Adrenal gland (tissue), 9 donors: ENCODE measurements at regions not wholly inside any gene's neighbourhood (a gene's known extent, or its start where the extent isn't known, plus 50 kb on each side); places are given as distances from the start of the nearest gene placed in this dataset.
"Not testable (repeated sequence)": the region's sequence is repeated elsewhere in the genome, so short reads cannot be mapped to it uniquely, and the experiment has no call there.

Source experiments
- DNase-seq, 7 donors: peaks; one replicate each; pipeline ENCODE4 v3.0.0-alpha.2; 2019 to 2020
- H3K27ac ChIP-seq, 5 donors: fragments of 200-600 bp; sonication (generic) in 4 of 5; 1 replicate in 3 of 5; 2 replicates in 2 of 5; pipeline versions ENCODE4 v1.5.1 to v1.8.0; 2016 to 2020; ENCODE audit warnings: mild to moderate bottlenecking in 1 of 5
- H3K27me3 ChIP-seq: fragments of 200-600 bp; 2 replicates; pipeline ENCODE4 v1.8.0; 2021
- H3K36me3 ChIP-seq, 2 donors: fragments of 200-600 bp; replicated peaks in 1 of 2; 1 replicate in 1 of 2; 2 replicates in 1 of 2; pipeline versions ENCODE4 v1.5.1 to v1.8.0; 2018 to 2022
- H3K4me1 ChIP-seq, 2 donors: fragments of 200-600 bp; replicated peaks in 1 of 2; 1 replicate in 1 of 2; 2 replicates in 1 of 2; pipeline versions ENCODE4 v1.5.1 to v1.8.0; 2018 to 2021
- H3K4me3 ChIP-seq, 4 donors: fragments of 200-600 bp; sonication (generic) in 3 of 4; one replicate each; pipeline ENCODE4 v1.5.1; 2016 to 2018
- H3K9me3 ChIP-seq, 3 donors: fragments of 200-600 bp; sonication (generic) in 1 of 3; replicated peaks in 1 of 3; 1 replicate in 2 of 3; 2 replicates in 1 of 3; pipeline versions ENCODE4 v1.5.1 to v1.8.0; 2016 to 2021
- CTCF ChIP-seq, 6 experiments: fragments of 450-650 bp in 4 of 6; fragments of 200-600 bp in 2 of 6; sonication (generic) in 1 of 6; IDR thresholded peaks; 1 replicate in 5 of 6; 2 replicates in 1 of 6; pipeline versions ENCODE4 v1.5.1 to v1.8.0; 2016 to 2021; ENCODE audit warnings: antibody characterized with exemption in 6 of 6, mild to moderate bottlenecking in 2 of 6, moderate library complexity in 1 of 6
- POLR2A ChIP-seq, 2 donors: fragments of 450-650 bp; IDR thresholded peaks; one replicate each; pipeline ENCODE4 v1.6.1; 2017; ENCODE audit warnings: antibody characterized with exemption in 2 of 2, mild to moderate bottlenecking in 2 of 2, moderate library complexity in 1 of 2
- WGBS, 4 donors: extraction: QIAGEN DNeasy Blood & Tissue Kit in 2 of 4; methylation state at CpG; one replicate each; pipeline versions ENCODE4 v1.1.5 to v1.1.7; 2013 to 2017; 5-methylcytosine and 5-hydroxymethylcytosine counted together
- intact Hi-C, 2 donors: fragments of 100-400 bp; cut with DNase I; formaldehyde crosslinking; loops; one replicate each; pipeline versions ENCODE4 v1.14.1 to v1.15.0; 2022 to 2023
- donor health status: healthy with polysubstance abuse.
- donor health status: Bipolar disorder and iron deficiency.
- donor health status: DM: yes; HTN: yes; CAD: no.
- donor health status: DM: no; HTN: no; CAD: no.
- donor health status: DM: no; HTN: no; CAD: no.

GRCh38 chr22:19597399-19597735, 73.2 kb upstream of the CLDN5 start:
- no peak overlapping the region for H3K4me3 ChIP-seq
- no peaks in the 10 kb centered on the region for H3K27me3 ChIP-seq
- 68 to 80% (median 76%) methylated on average over 7 of the region's 7 CpGs for WGBS, 4 donors
- DNase-seq: no peak
- no peaks in the 10 kb centered on the region for H3K9me3 ChIP-seq
- H3K36me3 ChIP-seq: no peaks in the 10 kb centered on the region
- no peak overlapping the region for H3K27ac ChIP-seq
- intact Hi-C loops: no loop called here
- no peak for TF ChIP-seq CTCF (IDR thresholded peaks at IDR 0.05)
- H3K4me1 ChIP-seq: no peaks in the 10 kb centered on the region

GRCh38 chr22:19598054-19598855, 74.0 kb upstream of the CLDN5 start:
- TF ChIP-seq CTCF (IDR thresholded peaks at IDR 0.05) (no peak), POLR2A (IDR thresholded peaks at IDR 0.05) (no peak)
- H3K27me3 ChIP-seq: no peaks in the 10 kb centered on the region
- whole genome bisulfite sequencing, 4 donors: 38 to 61% (median 49%) methylated on average over 3 to 10 of the region's 10 CpGs
- H3K36me3 ChIP-seq: no peaks in the 10 kb centered on the region
- H3K9me3 ChIP-seq: no peaks in the 10 kb centered on the region
- DNase-seq: no peak
- intact Hi-C loops: no loop called here
- no peaks in the 10 kb centered on the region for H3K4me1 ChIP-seq
- no peak overlapping the region for H3K27ac ChIP-seq
- H3K4me3 ChIP-seq: no peak overlapping the region

- no peak overlapping the region for H3K27ac ChIP-seq
- DNase-seq: no peak
- TF ChIP-seq POLR2A (IDR thresholded peaks at IDR 0.05): no peak
- no peak for TF ChIP-seq CTCF (IDR thresholded peaks at IDR 0.05)
- 85 to 92% (median 88%) methylated on average over 5 of the region's 5 CpGs for WGBS, 4 donors
- H3K4me1 ChIP-seq: no peaks in the 10 kb centered on the region
- H3K36me3 ChIP-seq: no peaks in the 10 kb centered on the region
- H3K4me3 ChIP-seq: no peak overlapping the region
- H3K27me3 ChIP-seq: no peaks in the 10 kb centered on the region
- no peaks in the 10 kb centered on the region for H3K9me3 ChIP-seq
- intact Hi-C loops: no loop called here
These were observed 74.8 kb upstream of the CLDN5 start for GRCh38 chr22:19599004-19599403.

GRCh38 chr22:19599626-19600243, 75.5 kb upstream of the CLDN5 start:
- WGBS, 4 donors: 69 to 80% (median 76%) methylated on average over 6 to 12 of the region's 12 CpGs
- Histone ChIP-seq H3K4me1 (no peaks in the 10 kb centered on the region), H3K36me3 (no peaks in the 10 kb centered on the region), H3K27me3 (no peaks in the 10 kb centered on the region), H3K27ac (no peak overlapping the region), H3K4me3 (no peak overlapping the region), H3K9me3 (no peaks in the 10 kb centered on the region)
- intact Hi-C loops: no loop called here
- no peak for DNase-seq
- TF ChIP-seq CTCF (IDR thresholded peaks at IDR 0.05): no peak
- no peak for TF ChIP-seq POLR2A (IDR thresholded peaks at IDR 0.05)

- WGBS, 4 donors: 78 to 95% (median 88%) methylated on average over 4 of the region's 4 CpGs
- H3K27ac ChIP-seq, H3K36me3 ChIP-seq, H3K27me3 ChIP-seq, DNase-seq, H3K9me3 ChIP-seq, intact Hi-C loops, H3K4me3 ChIP-seq, H3K4me1 ChIP-seq: not testable (repeated sequence)
These were observed 79.1 kb upstream of the CLDN5 start for GRCh38 chr22:19603346-19603745.
